ENCODE measurements at regions not wholly inside any gene's neighbourhood (a gene's known extent, or its start where the extent isn't known, plus 50 kb on each side); places are given as distances from the start of the nearest gene placed in this dataset.

DNA sequence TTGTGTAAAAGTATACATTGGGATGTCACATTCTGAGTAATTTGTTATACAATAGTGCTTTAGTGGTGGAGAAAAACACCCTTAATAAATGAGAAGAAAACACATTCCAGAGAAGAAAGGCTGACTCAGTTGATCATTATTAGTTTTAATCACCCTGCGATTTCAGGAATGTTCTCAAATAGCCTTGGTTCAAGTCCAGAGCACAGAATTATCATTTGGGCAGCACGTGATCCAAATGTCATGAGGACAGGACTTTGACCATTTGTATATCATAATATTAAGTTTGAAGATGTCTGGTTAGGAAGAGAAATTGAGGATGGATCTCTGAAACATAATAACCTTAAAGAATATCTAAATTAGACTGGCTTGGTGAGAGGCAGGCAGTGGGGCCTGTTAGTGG is 1434.3 kb upstream of the TENM3 start:
- intact Hi-C loops (cut with DNase I) = no loop called here
- TF ChIP-seq, protein P1, sequence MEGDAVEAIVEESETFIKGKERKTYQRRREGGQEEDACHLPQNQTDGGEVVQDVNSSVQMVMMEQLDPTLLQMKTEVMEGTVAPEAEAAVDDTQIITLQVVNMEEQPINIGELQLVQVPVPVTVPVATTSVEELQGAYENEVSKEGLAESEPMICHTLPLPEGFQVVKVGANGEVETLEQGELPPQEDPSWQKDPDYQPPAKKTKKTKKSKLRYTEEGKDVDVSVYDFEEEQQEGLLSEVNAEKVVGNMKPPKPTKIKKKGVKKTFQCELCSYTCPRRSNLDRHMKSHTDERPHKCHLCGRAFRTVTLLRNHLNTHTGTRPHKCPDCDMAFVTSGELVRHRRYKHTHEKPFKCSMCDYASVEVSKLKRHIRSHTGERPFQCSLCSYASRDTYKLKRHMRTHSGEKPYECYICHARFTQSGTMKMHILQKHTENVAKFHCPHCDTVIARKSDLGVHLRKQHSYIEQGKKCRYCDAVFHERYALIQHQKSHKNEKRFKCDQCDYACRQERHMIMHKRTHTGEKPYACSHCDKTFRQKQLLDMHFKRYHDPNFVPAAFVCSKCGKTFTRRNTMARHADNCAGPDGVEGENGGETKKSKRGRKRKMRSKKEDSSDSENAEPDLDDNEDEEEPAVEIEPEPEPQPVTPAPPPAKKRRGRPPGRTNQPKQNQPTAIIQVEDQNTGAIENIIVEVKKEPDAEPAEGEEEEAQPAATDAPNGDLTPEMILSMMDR (IDR thresholded peaks at IDR 0.05; ENCODE audit: borderline replicate concordance, extremely low read depth, insufficient read depth) = no peak
- Histone ChIP-seq H3K9ac (ENCODE audit: low read length in 3 of 3) (no peak overlapping the region), H3K4me3 (ENCODE audit: low read length in 3 of 3) (no peak overlapping the region), H3K27ac (ENCODE audit: low read depth in 2 of 2, low read length in 2 of 2) (no peak overlapping the region), H3K36me3 (ENCODE audit: control insufficient read depth in 2 of 3, insufficient read depth in 3 of 3, low read length in 3 of 3) (no peaks in the 10 kb centered on the region), H3K27me3 (ENCODE audit: control insufficient read depth, insufficient read depth, low read length) (no peaks in the 10 kb centered on the region), H3K4me1 (ENCODE audit: control insufficient read depth in 2 of 3, insufficient read depth in 2 of 3, low read depth in 1 of 3, low read length in 3 of 3) (no peaks in the 10 kb centered on the region), H3K9me3 (ENCODE audit: control insufficient read depth in 2 of 3, insufficient read depth in 1 of 3, low read length in 3 of 3) (no peaks in the 10 kb centered on the region)
- DNase-seq (no peak), FAIRE-seq (no peak)

DNA sequence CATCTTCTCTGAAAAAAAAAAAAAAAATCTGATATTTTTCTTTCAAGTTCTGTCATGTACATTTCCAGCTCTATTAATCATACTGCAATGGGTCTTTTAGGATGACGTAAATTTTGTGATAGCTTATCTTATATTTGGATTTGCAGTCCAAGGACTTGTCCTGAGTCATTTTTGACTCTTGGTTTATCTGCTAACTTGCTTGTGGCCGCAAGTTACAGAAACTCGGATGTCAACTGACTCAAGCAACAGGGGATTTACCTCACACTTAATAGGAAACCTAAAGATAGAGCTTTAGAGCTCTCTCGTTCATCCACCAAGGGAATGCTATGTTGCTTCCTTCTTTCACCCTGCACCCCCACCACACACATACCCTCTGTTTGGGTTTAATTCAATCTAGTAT is 1433.8 kb upstream of the TENM3 start:
- no peak overlapping the region for H3K9ac ChIP-seq (ENCODE audit: low read length in 3 of 3)
- intact Hi-C loops (cut with DNase I) = no loop called here
- no peak overlapping the region for H3K27ac ChIP-seq (ENCODE audit: low read depth in 2 of 2, low read length in 2 of 2)
- TF ChIP-seq, protein P1 (IDR thresholded peaks at IDR 0.05; ENCODE audit: borderline replicate concordance, extremely low read depth, insufficient read depth) = no peak
- no peaks in the 10 kb centered on the region for H3K36me3 ChIP-seq (ENCODE audit: control insufficient read depth in 2 of 3, insufficient read depth in 3 of 3, low read length in 3 of 3)
- H3K27me3 ChIP-seq (ENCODE audit: control insufficient read depth, insufficient read depth, low read length) = no peaks in the 10 kb centered on the region
- DNase-seq = no peak
- no peak for FAIRE-seq
- H3K4me3 ChIP-seq (ENCODE audit: low read length in 3 of 3) = no peak overlapping the region
- H3K4me1 ChIP-seq (ENCODE audit: control insufficient read depth in 2 of 3, insufficient read depth in 2 of 3, low read depth in 1 of 3, low read length in 3 of 3) = no peaks in the 10 kb centered on the region
- no peaks in the 10 kb centered on the region for H3K9me3 ChIP-seq (ENCODE audit: control insufficient read depth in 2 of 3, insufficient read depth in 1 of 3, low read length in 3 of 3)

DNA sequence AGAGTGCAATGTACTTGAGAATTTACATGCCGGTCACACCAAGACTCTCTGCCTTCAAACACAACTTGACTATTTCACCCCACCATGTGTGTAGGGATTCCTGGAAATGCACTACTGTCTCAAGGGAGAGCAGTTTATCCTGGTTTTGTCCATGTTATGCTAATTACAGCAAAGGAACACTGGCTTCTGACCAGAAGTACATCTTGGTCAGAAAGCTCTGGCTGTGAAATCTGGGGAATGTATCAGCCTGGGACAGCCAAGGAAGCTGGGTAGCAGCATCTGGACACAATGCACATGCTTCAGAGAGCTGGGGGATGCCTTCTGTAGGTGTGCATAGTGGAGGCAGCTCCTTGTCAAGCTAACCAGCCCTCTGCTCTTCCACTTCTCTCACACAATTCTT is 1432.6 kb upstream of the TENM3 start:
- H3K9ac ChIP-seq (ENCODE audit: low read length in 3 of 3) = no peak overlapping the region
- no peak overlapping the region for H3K27ac ChIP-seq (ENCODE audit: low read depth in 2 of 2, low read length in 2 of 2)
- H3K36me3 ChIP-seq (ENCODE audit: control insufficient read depth in 2 of 3, insufficient read depth in 3 of 3, low read length in 3 of 3) = no peaks in the 10 kb centered on the region
- no peak for FAIRE-seq
- H3K4me3 ChIP-seq (ENCODE audit: low read length in 3 of 3) = no peak overlapping the region
- no peaks in the 10 kb centered on the region for H3K27me3 ChIP-seq (ENCODE audit: control insufficient read depth, insufficient read depth, low read length)
- no peak for DNase-seq
- H3K4me1 ChIP-seq (ENCODE audit: control insufficient read depth in 2 of 3, insufficient read depth in 2 of 3, low read depth in 1 of 3, low read length in 3 of 3) = no peaks in the 10 kb centered on the region
- H3K9me3 ChIP-seq (ENCODE audit: control insufficient read depth in 2 of 3, insufficient read depth in 1 of 3, low read length in 3 of 3) = no peaks in the 10 kb centered on the region
- TF ChIP-seq, protein P1 (IDR thresholded peaks at IDR 0.05; ENCODE audit: borderline replicate concordance, extremely low read depth, insufficient read depth) = no peak
- intact Hi-C loops (cut with DNase I) = no loop called here

DNA sequence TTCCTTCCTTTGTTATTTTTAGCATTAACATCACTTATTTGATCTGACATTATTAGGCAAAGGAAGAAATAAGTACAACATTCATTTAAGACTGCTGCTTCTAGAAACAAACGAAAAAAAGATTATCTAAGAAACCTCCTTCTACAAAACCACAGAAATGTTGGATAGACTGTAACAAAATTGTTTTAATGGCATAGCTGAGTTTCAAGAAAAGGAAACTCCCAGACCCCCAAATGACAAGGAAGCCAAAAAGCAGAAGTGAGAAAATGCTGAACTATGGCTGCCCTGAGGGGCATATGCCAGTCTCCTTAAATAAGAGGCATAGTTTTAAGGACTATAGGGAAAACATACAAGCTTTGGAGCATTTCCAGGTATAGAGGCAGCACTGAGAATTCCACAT is 1431.6 kb upstream of the TENM3 start:
- TF ChIP-seq, protein P1 (IDR thresholded peaks at IDR 0.05; ENCODE audit: borderline replicate concordance, extremely low read depth, insufficient read depth) = no peak
- no peak overlapping the region for H3K27ac ChIP-seq (ENCODE audit: low read depth in 2 of 2, low read length in 2 of 2)
- DNase-seq = no peak
- no peak for FAIRE-seq
- H3K27me3 ChIP-seq (ENCODE audit: control insufficient read depth, insufficient read depth, low read length) = no peaks in the 10 kb centered on the region
- H3K9me3 ChIP-seq (ENCODE audit: control insufficient read depth in 2 of 3, insufficient read depth in 1 of 3, low read length in 3 of 3) = no peaks in the 10 kb centered on the region
- intact Hi-C loops (cut with DNase I) = no loop called here
- H3K4me3 ChIP-seq (ENCODE audit: low read length in 3 of 3) = no peak overlapping the region
- no peaks in the 10 kb centered on the region for H3K4me1 ChIP-seq (ENCODE audit: control insufficient read depth in 2 of 3, insufficient read depth in 2 of 3, low read depth in 1 of 3, low read length in 3 of 3)
- H3K36me3 ChIP-seq (ENCODE audit: control insufficient read depth in 2 of 3, insufficient read depth in 3 of 3, low read length in 3 of 3) = no peaks in the 10 kb centered on the region
- no peak overlapping the region for H3K9ac ChIP-seq (ENCODE audit: low read length in 3 of 3)

Data from kidney (tissue), 13 donors.